ENCODE measurements at regions not wholly inside any gene's neighbourhood (a gene's known extent, or its start where the extent isn't known, plus 50 kb on each side); places are given as distances from the start of the nearest gene placed in this dataset.

- in situ Hi-C loops (cut with HindIII; ENCODE audit: low sequenced_read_pairs) = no loop called here
- H3K4me3 ChIP-seq (ENCODE audit: low read depth, low read length) = no peak overlapping the region
- no peak for TF ChIP-seq CTCF (IDR thresholded peaks at IDR 0.05; ENCODE audit: low read depth, low read length)
- peak; percentile 28 for DNase-seq (ENCODE audit: low read depth, low spot score)
Observed at GRCh38 chr2:56739413-56739812, 555.6 kb downstream of the CCDC85A start.

- in situ Hi-C loops (cut with HindIII; ENCODE audit: low sequenced_read_pairs) = no loop called here
- H3K4me3 ChIP-seq (ENCODE audit: low read depth, low read length) = peak overlapping the region; percentile 14
- no peak for TF ChIP-seq CTCF (IDR thresholded peaks at IDR 0.05; ENCODE audit: low read depth, low read length)
- peak; percentile 95 for DNase-seq (ENCODE audit: low read depth, low spot score)
Observed at GRCh38 chr2:56741601-56742102, 557.9 kb downstream of the CCDC85A start.

GRCh38 chr2:56743807-56744206 lies 560.0 kb downstream of the CCDC85A start:
- DNase-seq (ENCODE audit: low read depth, low spot score) = no peak
- TF ChIP-seq CTCF (IDR thresholded peaks at IDR 0.05; ENCODE audit: low read depth, low read length) = no peak
- in situ Hi-C loops (cut with HindIII; ENCODE audit: low sequenced_read_pairs) = no loop called here
- no peak overlapping the region for H3K4me3 ChIP-seq (ENCODE audit: low read depth, low read length)

GRCh38 chr2:56749152-56749752 lies 565.5 kb downstream of the CCDC85A start:
- peak; percentile 58 for DNase-seq (ENCODE audit: low read depth, low spot score)
- in situ Hi-C loops (cut with HindIII; ENCODE audit: low sequenced_read_pairs) = no loop called here
- TF ChIP-seq CTCF (IDR thresholded peaks at IDR 0.05; ENCODE audit: low read depth, low read length) = peak; percentile 36
- no peak overlapping the region for H3K4me3 ChIP-seq (ENCODE audit: low read depth, low read length)

GRCh38 chr2:56753182-56753581 lies 569.4 kb downstream of the CCDC85A start:
- no peak overlapping the region for H3K4me3 ChIP-seq (ENCODE audit: low read depth, low read length)
- in situ Hi-C loops (cut with HindIII; ENCODE audit: low sequenced_read_pairs) = no loop called here
- no peak for TF ChIP-seq CTCF (IDR thresholded peaks at IDR 0.05; ENCODE audit: low read depth, low read length)
- no peak for DNase-seq (ENCODE audit: low read depth, low spot score)

GRCh38 chr2:56754066-56754615 lies 570.4 kb downstream of the CCDC85A start:
- no peak for DNase-seq (ENCODE audit: low read depth, low spot score)
- no peak overlapping the region for H3K4me3 ChIP-seq (ENCODE audit: low read depth, low read length)
- in situ Hi-C loops (cut with HindIII; ENCODE audit: low sequenced_read_pairs) = no loop called here
- no peak for TF ChIP-seq CTCF (IDR thresholded peaks at IDR 0.05; ENCODE audit: low read depth, low read length)

All from astrocyte of the spinal cord (primary cell).